ENCODE measurements at regions not wholly inside any gene's neighbourhood (a gene's known extent, or its start where the extent isn't known, plus 50 kb on each side); places are given as distances from the start of the nearest gene placed in this dataset.

- TF ChIP-seq CTCF (IDR thresholded peaks at IDR 0.05) (no peak), POLR2A (IDR thresholded peaks at IDR 0.05) (no peak)
Measured at GRCh38 chr1:55781944-55782482, 566.8 kb upstream of the USP24 start.

Data from ovary (tissue), 3 donors.